HL-60 (cell line): ENCODE measurements at regions not wholly inside any gene's neighbourhood (a gene's known extent, or its start where the extent isn't known, plus 50 kb on each side); places are given as distances from the start of the nearest gene placed in this dataset.

Experiments
- CTCF ChIP-seq: IDR thresholded peaks from one replicate; pipeline ENCODE4 v1.5.1; 2011; ENCODE audit warnings: low read length, control low read depth, inconsistent platforms; ENCODE audit not compliant: insufficient read depth
- GABPA ChIP-seq: IDR thresholded peaks from 2 replicates; pipeline ENCODE4 v1.6.1; 2012; ENCODE audit warnings: low read depth
- POLR2AphosphoS5 ChIP-seq: IDR thresholded peaks from 2 replicates; pipeline ENCODE4 v1.6.1; 2012; ENCODE audit warnings: low read depth
- REST ChIP-seq: IDR thresholded peaks from 2 replicates; pipeline ENCODE4 v1.6.1; 2012; ENCODE audit warnings: low read depth; ENCODE audit not compliant: insufficient replicate concordance
- SPI1 ChIP-seq: IDR thresholded peaks from 2 replicates; pipeline ENCODE4 v1.6.1; 2012; ENCODE audit warnings: low read depth, mild to moderate bottlenecking, borderline replicate concordance

- TF ChIP-seq CTCF: no peak
- no peak for TF ChIP-seq POLR2AphosphoS5
- TF ChIP-seq REST: no peak
- TF ChIP-seq SPI1: no peak
- TF ChIP-seq GABPA: no peak
Observed at GRCh38 chr16:26651464-26651863, 415.3 kb upstream of the C16orf82 start.
